ENCODE measurements at regions not wholly inside any gene's neighbourhood (a gene's known extent, or its start where the extent isn't known, plus 50 kb on each side); places are given as distances from the start of the nearest gene placed in this dataset.

DNA sequence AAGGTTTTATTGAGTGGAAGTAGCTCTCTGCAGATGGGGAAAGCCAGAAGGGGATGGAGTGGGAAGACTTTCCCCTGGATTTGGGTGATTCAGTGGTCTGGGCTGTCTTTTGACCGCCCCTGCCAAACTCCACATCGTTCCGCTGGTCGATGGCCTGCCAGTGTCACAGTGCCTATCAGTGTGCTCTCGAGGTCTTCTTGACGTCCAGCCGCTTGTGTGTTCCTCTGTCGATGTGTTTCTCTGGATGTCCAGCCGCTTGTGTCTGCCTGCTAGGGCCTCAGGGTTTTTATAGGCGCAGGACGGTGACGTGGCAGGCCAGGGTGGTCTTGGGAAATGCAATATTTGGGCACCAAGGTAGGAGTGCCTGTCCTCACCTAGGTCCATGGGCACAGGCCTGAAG is 1371.4 kb upstream of the PIK3C3 start:
- TF ChIP-seq, protein P1, sequence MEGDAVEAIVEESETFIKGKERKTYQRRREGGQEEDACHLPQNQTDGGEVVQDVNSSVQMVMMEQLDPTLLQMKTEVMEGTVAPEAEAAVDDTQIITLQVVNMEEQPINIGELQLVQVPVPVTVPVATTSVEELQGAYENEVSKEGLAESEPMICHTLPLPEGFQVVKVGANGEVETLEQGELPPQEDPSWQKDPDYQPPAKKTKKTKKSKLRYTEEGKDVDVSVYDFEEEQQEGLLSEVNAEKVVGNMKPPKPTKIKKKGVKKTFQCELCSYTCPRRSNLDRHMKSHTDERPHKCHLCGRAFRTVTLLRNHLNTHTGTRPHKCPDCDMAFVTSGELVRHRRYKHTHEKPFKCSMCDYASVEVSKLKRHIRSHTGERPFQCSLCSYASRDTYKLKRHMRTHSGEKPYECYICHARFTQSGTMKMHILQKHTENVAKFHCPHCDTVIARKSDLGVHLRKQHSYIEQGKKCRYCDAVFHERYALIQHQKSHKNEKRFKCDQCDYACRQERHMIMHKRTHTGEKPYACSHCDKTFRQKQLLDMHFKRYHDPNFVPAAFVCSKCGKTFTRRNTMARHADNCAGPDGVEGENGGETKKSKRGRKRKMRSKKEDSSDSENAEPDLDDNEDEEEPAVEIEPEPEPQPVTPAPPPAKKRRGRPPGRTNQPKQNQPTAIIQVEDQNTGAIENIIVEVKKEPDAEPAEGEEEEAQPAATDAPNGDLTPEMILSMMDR (IDR thresholded peaks at IDR 0.05): no peak
- TF ChIP-seq POLR2A (IDR thresholded peaks at IDR 0.05) (no peak), POLR2AphosphoS5 (IDR thresholded peaks at IDR 0.05) (no peak)

All from sigmoid colon (tissue), 4 donors.